B cell (primary cell): ENCODE measurements at regions not wholly inside any gene's neighbourhood (a gene's known extent, or its start where the extent isn't known, plus 50 kb on each side); places are given as distances from the start of the nearest gene placed in this dataset.

ENCODE experiments used
- EZH2 ChIP-seq: IDR thresholded peaks from 2 replicates; pipeline ENCODE4 v1.6.1; 2012; ENCODE audit warnings: borderline replicate concordance, low read depth, mild to moderate bottlenecking, moderate library complexity, low read length; ENCODE audit not compliant: insufficient read depth, poor library complexity, severe bottlenecking
- TF ChIP-seq, protein P1 (sequence below): fragments of 200-600 bp; IDR thresholded peaks from one replicate; pipeline ENCODE4 v1.8.0; 2022; ENCODE audit warnings: antibody characterized with exemption, mild to moderate bottlenecking

- TF ChIP-seq, protein P1, sequence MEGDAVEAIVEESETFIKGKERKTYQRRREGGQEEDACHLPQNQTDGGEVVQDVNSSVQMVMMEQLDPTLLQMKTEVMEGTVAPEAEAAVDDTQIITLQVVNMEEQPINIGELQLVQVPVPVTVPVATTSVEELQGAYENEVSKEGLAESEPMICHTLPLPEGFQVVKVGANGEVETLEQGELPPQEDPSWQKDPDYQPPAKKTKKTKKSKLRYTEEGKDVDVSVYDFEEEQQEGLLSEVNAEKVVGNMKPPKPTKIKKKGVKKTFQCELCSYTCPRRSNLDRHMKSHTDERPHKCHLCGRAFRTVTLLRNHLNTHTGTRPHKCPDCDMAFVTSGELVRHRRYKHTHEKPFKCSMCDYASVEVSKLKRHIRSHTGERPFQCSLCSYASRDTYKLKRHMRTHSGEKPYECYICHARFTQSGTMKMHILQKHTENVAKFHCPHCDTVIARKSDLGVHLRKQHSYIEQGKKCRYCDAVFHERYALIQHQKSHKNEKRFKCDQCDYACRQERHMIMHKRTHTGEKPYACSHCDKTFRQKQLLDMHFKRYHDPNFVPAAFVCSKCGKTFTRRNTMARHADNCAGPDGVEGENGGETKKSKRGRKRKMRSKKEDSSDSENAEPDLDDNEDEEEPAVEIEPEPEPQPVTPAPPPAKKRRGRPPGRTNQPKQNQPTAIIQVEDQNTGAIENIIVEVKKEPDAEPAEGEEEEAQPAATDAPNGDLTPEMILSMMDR = no peak
- no peak for TF ChIP-seq EZH2
Measured at GRCh38 chrX:76862509-76862908, 435.0 kb downstream of the MAGEE1 start.
